Loucy (cell line): ENCODE measurements at regions not wholly inside any gene's neighbourhood (a gene's known extent, or its start where the extent isn't known, plus 50 kb on each side); places are given as distances from the start of the nearest gene placed in this dataset.

ENCODE experiments used
- H2AFZ ChIP-seq: fragments of 200-600 bp; sonication (generic); 2 replicates; pipeline ENCODE4 v1.6.0; 2016; ENCODE audit warnings: antibody characterized with exemption, mild to moderate bottlenecking, low read length, moderate library complexity
- H3F3A ChIP-seq: fragments of 200-600 bp; 2 replicates; pipeline ENCODE4 v1.6.0; 2016; ENCODE audit warnings: antibody characterized with exemption, low read depth, mild to moderate bottlenecking
- H3K27me3 ChIP-seq: fragments of 200-600 bp; sonication (generic); 2 replicates; pipeline ENCODE4 v1.6.1; 2014; ENCODE audit warnings: low read length, mild to moderate bottlenecking; ENCODE audit not compliant: insufficient read depth, poor library complexity, severe bottlenecking
- H3K36me3 ChIP-seq: fragments of 200-600 bp; sonication (generic); 2 replicates; pipeline ENCODE4 v1.6.1; 2016; ENCODE audit warnings: low read length; ENCODE audit not compliant: insufficient read depth
- H3K4me1 ChIP-seq: fragments of 200-600 bp; sonication (generic); 2 replicates; pipeline ENCODE4 v1.5.1; 2014; ENCODE audit warnings: low read length, mild to moderate bottlenecking; ENCODE audit not compliant: insufficient read depth, poor library complexity, severe bottlenecking
- H3K4me2 ChIP-seq: fragments of 200-600 bp; sonication (generic); 2 replicates; pipeline ENCODE4 v1.6.0; 2014; ENCODE audit warnings: antibody characterized with exemption, low read length, low read depth, mild to moderate bottlenecking; ENCODE audit not compliant: poor library complexity, severe bottlenecking
- H3K4me3 ChIP-seq: fragments of 200-600 bp; sonication (generic); 2 replicates; pipeline ENCODE4 v1.5.1; 2014; ENCODE audit warnings: low read length, mild to moderate bottlenecking, mixed read lengths; ENCODE audit not compliant: poor library complexity, severe bottlenecking
- H3K79me2 ChIP-seq: fragments of 200-600 bp; sonication (generic); 2 replicates; pipeline ENCODE4 v1.6.1; 2014; ENCODE audit warnings: low read length; ENCODE audit not compliant: insufficient read depth
- H3K9ac ChIP-seq: fragments of 200-600 bp; sonication (generic); 2 replicates; pipeline ENCODE4 v1.6.0; 2014; ENCODE audit warnings: mild to moderate bottlenecking, low read depth, low read length, moderate library complexity; ENCODE audit not compliant: poor library complexity, severe bottlenecking
- H3K9me2 ChIP-seq: fragments of 200-600 bp; sonication (generic); replicated peaks from 2 replicates; pipeline ENCODE4 v1.6.1; 2016; ENCODE audit warnings: low read depth, low read length, mixed read lengths
- H3K9me3 ChIP-seq: fragments of 200-600 bp; sonication (generic); 2 replicates; pipeline ENCODE4 v1.6.1; 2014; ENCODE audit warnings: mild to moderate bottlenecking, antibody characterized with exemption, low read length, low read depth; ENCODE audit not compliant: insufficient read depth
- H4K20me1 ChIP-seq: fragments of 200-600 bp; sonication (generic); 2 replicates; pipeline ENCODE4 v1.6.0; 2014; ENCODE audit warnings: antibody characterized with exemption, low read length, mild to moderate bottlenecking; ENCODE audit not compliant: insufficient read depth, poor library complexity, severe bottlenecking
- CTCF ChIP-seq: fragments of 200-600 bp; sonication (generic); conservative IDR thresholded peaks from 2 replicates; pipeline ENCODE4 v1.5.1; 2014; ENCODE audit warnings: mild to moderate bottlenecking, antibody characterized with exemption, low read length
- EZH2phosphoT487 ChIP-seq: fragments of 200-600 bp; IDR thresholded peaks from 2 replicates; pipeline ENCODE4 v1.6.1; 2018; ENCODE audit warnings: antibody characterized with exemption, mild to moderate bottlenecking, moderate library complexity, borderline replicate concordance

GRCh38 chr5:27701931-27702903 lies 663.8 kb upstream of the CDH9 start:
- Histone ChIP-seq H2AFZ (no peak overlapping the region), H3F3A (no peaks in the 10 kb centered on the region), H3K36me3 (no peaks in the 10 kb centered on the region), H3K27me3 (no peaks in the 10 kb centered on the region), H3K9me2 (0 out of 2 replicates have a peak, but pooled peaks cover 5% of the 10 kb centered on the region), H3K9ac (no peak overlapping the region), H3K4me1 (no peaks in the 10 kb centered on the region), H4K20me1 (no peaks in the 10 kb centered on the region), H3K4me2 (no peak overlapping the region), H3K9me3 (no peaks in the 10 kb centered on the region), H3K4me3 (no peak overlapping the region), H3K79me2 (no peaks in the 10 kb centered on the region)
- no peak for TF ChIP-seq EZH2phosphoT487
- TF ChIP-seq CTCF = no peak

GRCh38 chr5:27700526-27700925 lies 662.1 kb upstream of the CDH9 start:
- 0 out of 2 replicates have a peak, but pooled peaks cover 5% of the 10 kb centered on the region for H3K9me2 ChIP-seq
- no peak overlapping the region for H3K9ac ChIP-seq
- H3K36me3 ChIP-seq = no peaks in the 10 kb centered on the region
- H3K9me3 ChIP-seq = no peaks in the 10 kb centered on the region
- H3K27me3 ChIP-seq = no peaks in the 10 kb centered on the region
- no peak overlapping the region for H3K4me2 ChIP-seq
- H4K20me1 ChIP-seq = no peaks in the 10 kb centered on the region
- no peak overlapping the region for H3K4me3 ChIP-seq
- H3K4me1 ChIP-seq = no peaks in the 10 kb centered on the region
- H3F3A ChIP-seq = no peaks in the 10 kb centered on the region
- H3K79me2 ChIP-seq = no peaks in the 10 kb centered on the region
- H2AFZ ChIP-seq = no peak overlapping the region
- TF ChIP-seq CTCF = no peak
- TF ChIP-seq EZH2phosphoT487 = no peak

GRCh38 chr5:27682600-27682999 lies 644.2 kb upstream of the CDH9 start:
- TF ChIP-seq EZH2phosphoT487 (no peak), CTCF (no peak; the same call in 1 of the 2 replicates)
- Histone ChIP-seq H3K9ac (no peak overlapping the region), H3K27me3 (no peaks in the 10 kb centered on the region), H3K4me3 (no peak overlapping the region), H3K4me1 (no peaks in the 10 kb centered on the region), H3K9me3 (no peaks in the 10 kb centered on the region), H3K9me2 (no peaks in the 10 kb centered on the region), H3K36me3 (no peaks in the 10 kb centered on the region), H3F3A (no peaks in the 10 kb centered on the region), H2AFZ (no peak overlapping the region), H3K79me2 (no peaks in the 10 kb centered on the region), H3K4me2 (no peak overlapping the region), H4K20me1 (no peaks in the 10 kb centered on the region)
